Stimulated activated CD8-positive, alpha-beta memory T cell treated with anti-CD3 and anti-CD28 coated beads, Interleukin-15, amount 100 ng/mL, for 24 hours (primary cell): ENCODE measurements at regions not wholly inside any gene's neighbourhood (a gene's known extent, or its start where the extent isn't known, plus 50 kb on each side); places are given as distances from the start of the nearest gene placed in this dataset.

Experiments used
- DNase-seq: peaks from one replicate; pipeline ENCODE4 v3.0.0-alpha.2; 2020; ENCODE audit warnings: low read depth

DNA sequence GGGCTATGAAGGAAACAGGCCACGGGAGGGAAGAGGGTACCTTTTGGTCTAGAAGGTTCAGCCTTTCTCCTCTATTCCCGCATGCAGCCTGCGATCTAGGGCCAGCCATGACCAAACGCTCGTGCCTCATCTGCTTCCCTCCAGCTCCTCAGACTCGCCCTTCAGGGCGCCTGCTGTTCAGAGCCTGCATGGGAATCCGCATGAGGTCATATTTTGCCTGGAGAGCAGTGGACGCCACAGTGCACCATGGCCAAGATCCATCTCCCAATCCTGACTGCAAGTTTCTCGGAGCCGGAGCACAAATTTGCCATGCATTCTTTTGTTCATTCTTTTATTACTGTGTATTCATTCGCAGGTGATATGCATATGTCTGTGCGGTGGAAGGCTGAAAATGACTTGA, 608.1 kb downstream of the QKI start:
- no peak for DNase-seq

DNA sequence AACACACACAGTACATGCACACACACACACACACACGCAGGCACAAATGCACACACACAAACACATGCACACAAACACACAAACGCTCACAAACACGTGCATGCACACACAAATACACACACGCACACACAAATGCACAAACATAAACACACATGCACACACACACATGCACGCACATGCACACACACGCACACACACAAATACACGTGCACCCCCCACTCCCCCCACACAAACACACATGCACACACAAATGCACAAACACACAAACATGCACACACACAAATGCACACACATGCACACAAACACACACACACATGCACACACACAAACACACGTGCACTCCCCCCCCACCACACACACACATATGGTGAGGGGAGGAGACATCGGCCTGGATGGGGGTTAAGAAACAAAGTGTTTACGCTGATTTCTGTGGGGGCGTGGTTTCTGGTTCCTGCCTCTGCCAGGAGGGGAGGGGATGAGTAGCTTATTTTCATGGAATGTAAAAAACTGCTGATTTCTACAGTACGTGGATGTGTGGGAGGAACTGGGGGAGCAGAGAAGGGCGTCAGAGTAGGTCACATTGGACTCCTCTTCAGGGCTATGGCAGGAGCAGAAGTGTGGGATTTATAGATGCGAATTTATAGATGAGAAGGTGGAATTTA, 607.2 kb downstream of the QKI start:
- DNase-seq: no peak

DNA sequence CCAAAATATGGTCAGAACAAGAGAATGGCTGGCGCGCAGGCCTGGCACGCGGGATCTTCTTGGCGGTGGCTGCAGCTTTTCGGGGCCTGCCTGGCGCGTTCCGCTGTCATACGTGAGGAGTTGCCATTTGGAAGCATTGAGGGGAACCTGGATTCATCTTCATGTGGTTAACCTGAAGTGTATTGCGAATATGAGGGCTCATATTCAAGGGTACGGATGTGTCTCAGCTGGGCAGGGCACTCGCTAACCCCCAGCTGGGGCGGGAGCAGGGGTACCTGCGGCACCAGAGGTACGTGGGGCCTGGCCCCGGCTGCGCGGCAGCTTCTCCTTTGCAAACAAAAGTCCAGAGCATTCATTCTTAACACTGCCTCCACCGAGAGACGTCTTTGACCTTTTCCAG, 605.6 kb downstream of the QKI start:
- no peak for DNase-seq

DNA sequence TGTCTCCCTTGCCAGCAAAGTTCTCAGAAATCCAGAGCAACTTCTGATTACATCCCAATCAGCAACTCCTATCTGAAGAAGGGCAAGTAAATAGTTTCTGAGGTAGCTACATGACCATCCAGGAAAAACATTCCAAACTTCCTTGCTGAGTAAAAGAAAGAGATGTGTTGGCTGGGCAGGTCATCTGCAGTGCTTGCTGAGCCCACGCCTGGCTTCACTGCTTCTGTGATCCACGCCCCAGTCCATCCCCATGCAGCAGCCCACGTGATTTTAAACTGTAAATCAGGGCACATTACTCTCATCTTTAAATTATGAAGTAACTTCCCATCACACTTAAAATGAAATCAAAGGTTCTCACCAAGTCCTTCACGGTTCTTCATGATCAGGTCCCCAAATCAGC, 603.6 kb downstream of the QKI start:
- DNase-seq: no peak

DNA sequence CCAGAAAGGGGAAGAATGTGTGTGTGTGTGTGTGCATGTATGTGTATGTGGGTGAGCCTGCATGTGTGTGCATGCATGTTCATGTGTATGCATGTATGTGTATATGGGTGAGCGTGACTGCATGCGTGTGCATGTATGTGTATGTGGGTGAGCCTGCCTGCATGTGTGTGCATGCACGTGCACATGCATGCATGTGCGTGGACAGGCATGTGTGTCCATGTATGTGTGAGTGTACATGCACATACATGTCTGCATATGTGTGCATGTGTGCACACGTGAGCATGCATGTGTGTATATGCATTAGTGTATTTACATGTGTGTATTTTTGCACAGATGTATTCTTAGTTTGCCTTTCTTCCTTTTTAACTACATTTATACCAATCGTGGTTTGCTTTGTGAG, 601.5 kb downstream of the QKI start:
- DNase-seq: no peak

DNA sequence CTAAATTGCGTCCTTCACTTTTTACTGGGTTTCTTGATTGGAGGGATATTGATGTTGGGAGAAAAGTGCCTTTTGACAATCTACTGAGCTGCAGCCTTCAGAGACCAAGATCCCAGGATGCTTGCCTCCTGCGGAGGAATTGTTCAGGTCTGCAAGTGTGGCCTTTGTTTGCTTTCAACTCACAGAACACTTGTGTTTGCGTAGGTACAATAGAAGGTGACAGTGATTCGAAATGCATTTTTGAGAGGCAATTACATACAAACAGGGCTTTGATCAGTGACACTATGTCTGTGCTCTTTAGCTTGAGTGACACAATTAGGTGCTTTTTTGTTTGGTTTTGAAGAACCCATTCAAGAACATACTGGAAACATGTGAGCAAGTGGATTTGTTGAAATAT, 600.6 kb downstream of the QKI start:
- DNase-seq: no peak

DNA sequence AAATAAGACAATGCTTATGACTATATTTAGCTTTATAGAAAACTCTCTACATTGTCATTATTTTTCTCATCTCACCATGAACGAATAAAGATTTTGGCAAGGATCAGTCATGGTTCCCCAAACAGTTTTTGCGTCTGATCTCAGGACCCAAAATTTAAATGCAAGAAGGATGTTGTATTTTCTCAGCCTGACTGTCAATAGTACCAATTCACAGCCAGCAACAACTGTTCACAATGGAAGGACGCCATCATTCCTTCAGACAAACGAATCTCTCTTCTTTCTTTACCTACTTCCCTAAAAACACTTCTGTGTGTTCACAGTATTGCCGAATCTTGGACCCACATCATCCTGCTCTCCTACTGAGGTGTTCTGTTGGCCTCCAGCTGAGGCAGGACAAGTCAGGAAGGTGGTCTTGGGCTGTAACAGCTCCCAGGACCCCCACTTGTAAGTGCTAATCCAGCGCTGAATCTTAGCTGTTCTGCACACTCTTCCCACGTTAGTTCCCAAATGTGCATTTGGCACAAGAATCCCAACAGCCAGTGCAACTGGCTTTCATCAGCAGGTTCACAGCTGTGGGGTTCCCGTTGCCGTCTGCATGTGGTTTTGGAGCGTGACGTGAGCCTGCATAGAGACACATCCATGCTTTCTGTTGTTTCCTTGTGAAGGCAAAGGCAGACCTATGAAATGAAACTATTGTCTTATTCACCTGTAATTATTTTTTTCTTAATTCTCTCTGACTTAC, 600.0 kb downstream of the QKI start:
- DNase-seq: no peak

DNA sequence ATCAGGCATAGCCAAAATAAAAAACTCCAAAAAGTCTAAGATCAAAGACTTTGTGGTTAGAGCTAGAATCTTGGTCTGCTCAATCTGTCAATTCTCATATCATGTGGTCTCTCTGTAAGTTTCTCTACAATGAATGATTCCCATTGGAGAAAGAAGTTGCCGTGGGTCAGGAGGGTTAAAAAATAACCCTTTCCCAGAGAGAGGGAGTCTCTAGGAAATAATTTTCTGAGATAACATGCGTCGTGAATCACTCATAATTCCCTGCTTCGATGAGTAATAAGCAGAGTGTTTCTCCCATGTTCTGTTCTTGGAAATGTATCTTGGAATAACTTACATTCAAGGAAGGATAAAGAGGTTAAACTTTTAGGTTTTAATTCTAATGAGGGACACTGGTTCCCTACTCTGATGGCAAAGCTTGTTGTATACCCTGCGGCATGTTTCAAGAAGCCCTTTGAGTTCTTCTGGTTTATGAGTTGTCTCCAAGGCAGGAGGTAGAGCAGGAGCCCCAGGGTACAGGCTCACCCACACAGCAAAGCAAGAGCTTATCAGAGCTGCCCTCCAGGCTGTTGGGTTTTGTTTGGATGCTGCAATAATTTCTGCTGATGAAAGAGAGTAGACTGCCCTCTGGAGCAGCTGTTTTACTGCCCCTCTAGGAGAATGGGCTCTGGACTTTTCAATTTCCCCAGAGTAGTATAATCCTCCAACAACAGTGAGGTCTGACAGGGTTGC, 599.1 kb downstream of the QKI start:
- no peak for DNase-seq

DNA sequence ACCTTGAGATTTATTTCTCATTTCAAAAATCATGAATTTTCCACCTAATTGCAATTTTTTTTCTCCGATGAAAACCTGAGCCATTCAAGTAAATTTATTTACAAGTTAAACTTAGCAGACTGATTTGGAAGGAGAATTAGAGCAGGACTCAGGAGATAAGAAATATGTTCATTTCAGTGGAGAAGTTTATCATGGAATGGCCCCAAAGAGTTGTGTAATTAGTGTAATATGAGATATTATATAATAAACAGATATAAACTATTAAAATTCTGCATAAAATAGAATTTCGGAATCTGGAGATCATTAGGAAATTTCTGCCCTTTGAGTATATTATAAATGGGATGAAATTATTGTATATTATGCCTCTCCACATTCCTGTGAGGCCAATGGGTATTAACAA, 596.8 kb downstream of the QKI start:
- no peak for DNase-seq

DNA sequence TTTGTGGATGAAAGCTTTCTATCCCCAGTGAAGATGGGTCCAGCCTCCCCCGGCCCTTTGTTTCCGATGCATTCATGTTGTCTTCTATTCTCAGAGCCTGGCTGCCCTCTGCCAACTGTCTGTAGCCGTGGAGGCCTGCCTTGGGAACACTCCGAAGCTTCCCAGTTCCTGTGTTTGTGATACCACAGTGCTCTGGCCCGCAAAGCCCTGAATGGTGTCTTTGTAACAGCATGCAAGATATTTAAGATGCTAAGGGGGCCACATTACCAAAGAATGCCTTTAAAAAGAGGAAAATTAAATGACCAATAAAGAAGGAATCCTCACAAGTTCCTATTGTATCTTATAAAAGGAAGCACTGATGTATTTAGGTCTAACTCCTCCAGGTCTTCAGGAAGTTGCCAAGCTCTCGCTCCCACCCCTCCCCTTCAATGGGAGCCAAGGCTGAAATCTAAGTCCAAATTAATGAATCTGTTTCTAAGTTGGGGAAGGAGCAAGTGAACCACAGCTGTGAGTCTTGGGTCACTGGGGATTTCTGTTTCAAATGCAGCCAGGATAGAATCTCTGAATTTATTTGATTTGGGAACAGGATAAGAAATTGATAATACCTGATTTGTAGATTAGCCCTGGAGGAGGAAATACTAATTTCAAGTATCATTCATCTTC, 596.1 kb downstream of the QKI start:
- no peak for DNase-seq

DNA sequence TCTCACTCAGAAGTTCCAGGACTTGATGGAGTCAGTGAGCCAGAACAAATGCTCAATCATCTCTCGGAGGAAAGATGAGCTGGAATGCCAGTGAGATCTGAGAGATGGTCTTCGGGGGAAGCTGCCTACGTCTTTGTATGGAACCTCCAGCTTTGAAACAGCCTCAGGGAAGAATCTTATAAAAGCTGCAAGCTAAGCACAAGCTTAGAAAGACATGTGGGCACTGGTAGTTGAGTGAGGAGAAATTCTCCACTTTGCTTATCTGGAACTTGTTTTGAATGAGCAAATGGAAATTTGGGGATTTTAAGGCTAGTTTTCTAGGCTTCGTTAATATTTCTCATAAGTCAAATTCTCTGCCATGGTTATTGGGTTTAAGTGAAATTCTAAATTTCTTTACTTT, 594.4 kb downstream of the QKI start:
- no peak for DNase-seq

DNA sequence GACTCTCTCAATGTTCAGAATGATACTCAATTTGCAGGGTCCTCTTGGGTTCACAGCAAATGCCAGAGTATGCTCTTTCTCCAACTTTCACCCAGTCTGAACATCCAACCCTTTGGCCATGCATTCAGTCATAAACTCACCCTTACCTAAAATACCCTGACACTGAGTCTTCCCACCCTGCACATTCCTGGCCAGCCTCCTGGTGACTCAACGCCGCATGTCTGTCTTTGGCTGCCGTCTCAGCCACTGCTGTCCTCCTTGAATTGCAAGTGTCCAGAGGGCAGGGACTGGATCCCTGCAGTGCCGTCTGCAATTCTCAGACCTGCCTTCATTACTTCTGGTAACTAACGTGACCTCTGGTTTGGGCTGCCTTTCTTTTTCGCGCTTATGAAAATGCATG, 593.4 kb downstream of the QKI start:
- DNase-seq: no peak

DNA sequence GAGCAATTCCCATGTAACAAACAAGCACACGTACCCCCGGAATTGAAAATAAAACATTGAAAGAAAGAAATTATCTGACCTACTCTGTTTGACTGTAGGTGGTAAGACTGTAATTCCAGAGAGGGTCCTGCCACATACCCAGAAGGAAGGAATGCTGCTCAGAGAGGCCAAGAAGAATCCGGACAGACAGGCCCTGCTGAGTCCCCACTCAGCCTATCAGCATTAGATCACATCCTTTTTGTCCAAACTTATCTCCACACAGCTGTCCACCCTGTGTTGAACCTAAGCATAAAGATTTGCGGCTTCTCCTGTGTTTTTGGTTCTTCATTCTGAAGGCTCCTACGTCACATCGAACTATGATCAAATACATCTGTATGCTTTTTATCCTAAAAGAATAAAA, 591.9 kb downstream of the QKI start:
- no peak for DNase-seq

DNA sequence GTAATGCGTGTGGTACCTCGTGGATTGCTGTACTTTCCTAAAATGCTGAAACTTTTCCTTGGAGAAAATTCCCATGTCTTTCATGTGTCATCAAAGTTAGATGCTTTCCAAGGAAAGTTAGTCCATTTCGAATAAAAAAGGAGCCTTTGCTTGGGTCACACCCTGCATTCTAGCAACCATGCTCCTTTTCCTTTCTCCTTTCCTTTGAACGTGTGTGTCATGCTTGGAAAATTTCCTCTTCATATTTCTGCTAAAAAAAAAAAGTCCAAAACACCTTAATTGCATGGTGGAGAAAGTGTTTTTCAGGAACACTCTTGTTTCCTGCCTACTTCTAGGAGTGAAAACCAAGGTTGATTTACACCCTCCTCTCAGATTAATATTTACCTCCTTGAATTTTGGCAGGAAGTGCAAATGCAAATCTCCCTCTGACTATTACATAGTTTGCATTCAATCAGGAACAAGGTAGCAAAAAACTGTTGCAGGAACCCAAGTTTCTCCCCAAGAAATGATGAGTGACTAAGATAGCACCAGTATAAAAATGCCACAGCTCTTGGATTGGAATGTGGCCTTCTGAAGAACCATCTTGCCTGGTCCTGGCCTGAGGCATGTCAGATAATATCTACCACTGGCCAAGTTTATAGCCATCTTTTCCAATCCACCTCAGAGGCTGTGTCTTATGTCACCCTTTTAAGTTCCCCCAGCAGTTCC, 590.6 kb downstream of the QKI start:
- no peak for DNase-seq

DNA sequence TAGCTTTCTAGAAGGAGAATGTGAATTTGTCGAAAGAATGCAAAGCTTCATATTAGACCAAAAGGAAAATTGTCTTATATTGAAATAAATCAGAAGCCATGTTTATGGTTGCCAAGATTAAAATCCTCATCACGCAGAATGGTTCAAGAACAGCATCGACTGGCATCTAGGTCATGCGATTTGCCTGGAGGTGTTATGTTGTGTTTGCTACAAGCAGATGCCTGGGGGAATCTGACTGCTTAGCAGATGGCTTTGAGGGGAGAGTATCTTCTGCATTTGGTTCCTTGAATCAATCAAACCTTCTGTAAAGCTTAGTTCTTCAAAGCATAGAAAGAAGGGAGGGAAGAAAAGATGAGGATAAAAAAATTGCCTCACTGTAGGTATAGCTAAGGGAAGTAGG, 585.8 kb downstream of the QKI start:
- DNase-seq: no peak

DNA sequence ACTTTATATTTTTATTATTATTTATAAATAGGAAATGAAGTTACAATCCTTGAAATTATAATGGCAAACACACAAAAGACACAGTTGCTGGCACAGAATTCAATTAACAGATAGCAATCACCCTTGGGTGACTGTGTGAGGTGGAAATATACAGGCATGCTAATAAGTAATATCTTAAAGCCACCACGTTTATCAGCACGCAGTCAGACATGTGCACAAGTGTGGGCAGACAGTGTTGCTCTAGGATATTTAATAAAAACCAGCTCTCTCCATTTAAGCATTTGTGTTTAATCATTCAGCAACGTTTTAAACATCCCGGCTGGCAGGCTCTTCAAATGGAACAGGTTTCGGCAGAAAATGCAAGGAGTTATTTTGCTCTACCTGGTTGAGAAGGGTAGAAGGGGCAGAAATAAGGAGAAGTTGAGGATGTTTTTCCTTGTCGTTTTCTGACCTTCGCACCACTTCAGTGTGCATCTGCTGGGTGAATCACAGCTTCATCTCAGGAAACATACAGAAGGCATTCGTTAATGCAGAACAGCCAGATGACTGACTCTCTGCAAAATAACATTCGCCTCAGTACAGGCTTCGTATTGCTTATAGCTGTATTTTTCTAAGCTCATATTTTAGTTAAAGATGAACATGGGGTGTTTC, 585.1 kb downstream of the QKI start:
- DNase-seq: no peak

DNA sequence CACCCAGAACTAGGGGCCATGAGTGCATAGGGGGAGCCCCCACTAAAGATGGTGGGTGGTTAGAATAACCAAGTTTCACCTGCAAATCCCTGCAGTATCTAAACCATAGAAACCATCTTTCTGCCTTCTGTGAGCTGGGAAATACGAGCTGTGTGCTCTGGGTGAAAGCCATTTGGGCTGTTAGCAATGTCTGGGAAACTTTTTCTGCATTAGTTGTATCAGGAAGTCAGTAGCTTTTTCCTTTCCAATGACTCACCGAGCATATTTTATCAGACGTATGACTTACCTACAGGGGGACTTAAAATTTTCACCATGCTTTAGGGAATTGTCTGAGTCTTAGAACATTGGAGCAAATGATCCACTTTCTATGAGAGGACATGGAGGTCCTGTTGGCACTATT, 584.0 kb downstream of the QKI start:
- DNase-seq: no peak

DNA sequence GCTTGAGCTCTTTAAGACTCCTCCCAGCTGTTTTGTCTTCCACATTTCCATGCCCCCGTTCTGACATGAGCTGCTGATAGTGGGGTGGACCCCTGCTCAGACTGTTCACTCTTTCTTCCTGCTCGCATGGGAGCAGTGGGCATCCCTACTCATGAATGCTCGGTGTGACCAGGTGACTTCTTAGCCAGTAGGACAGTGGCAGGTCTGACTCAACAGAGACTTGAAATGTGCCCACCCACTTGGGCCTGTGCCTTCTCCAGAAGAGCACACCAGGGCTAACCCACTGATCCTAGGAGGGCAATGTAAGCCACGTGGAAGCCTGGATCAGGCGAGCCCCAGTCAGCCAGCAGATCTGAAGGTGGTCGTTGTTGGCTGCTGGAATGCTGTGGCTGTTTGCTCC, 582.0 kb downstream of the QKI start:
- no peak for DNase-seq

DNA sequence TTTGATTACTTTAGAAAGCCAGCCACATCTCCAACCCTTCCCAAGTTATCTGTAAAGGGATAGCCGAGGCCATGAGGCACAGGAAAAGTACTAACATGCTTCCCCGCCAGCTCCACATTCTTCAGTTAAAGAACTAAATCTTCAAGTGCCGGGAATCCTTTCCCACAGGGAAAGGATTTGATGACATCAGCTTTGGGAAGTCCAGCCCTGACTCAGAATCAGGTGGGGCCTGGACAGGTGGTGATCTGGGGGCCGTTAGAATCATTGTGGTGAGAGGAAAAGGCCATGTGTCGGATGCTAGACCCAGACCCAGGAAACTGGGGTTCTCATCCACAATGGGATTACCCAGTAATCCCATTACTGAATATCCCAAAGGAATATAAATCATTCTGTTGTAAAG, 580.0 kb downstream of the QKI start:
- no peak for DNase-seq

DNA sequence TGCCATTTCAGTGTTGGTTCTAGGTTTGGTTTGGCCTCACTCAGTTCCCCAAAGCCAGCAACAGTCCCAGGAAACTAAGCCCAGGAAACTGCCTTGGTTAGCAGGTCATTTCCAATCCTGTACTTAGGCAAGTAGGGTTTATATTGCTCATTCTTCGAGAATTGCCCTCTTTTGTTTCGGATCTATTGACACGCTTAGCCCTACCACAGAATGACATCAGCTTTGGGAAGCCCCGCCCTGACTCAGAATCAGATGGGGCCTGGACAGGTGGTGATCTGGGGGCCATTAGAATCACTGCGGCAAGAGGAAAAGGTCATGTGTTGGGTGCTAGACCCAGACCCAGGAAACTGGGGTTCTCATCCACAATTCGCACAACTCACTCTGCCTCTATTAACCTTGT, 578.2 kb downstream of the QKI start:
- DNase-seq: no peak

DNA sequence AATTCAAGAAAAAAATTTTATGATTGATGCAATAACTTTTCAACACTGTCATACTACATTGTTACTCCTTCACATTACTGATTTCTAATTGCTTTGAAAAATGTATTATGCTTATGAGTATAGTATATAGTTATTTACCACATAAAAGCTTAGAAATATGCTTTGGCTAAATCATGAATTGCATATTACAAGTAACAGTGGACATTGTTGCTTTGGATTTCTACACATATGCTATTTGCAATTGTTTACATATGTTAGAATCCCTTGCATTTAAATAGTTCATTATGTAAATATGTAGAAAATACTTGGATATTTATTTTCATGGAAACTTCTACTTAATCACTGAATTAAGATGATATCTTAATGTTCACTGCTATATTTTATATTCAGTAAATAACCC, 577.5 kb downstream of the QKI start:
- no peak for DNase-seq

DNA sequence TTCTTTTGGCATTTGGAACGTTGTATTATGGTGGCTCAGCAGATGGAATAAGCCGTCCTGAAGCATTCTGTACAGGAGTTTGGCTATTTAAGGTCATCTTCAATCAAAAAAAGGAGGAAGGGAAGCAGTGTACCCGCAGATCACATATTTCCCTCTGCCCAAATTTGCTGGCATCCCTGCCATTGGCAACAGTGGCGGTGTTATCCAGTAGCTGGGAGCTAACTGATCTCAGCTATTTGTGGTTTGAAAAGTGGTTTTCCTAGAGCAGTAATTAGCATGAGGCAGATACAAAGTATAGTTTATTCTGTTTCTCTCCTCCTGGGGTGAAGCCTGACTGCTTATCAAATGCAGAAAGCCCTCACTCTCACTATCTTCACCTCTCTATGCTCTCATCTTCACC, 576.8 kb downstream of the QKI start:
- no peak for DNase-seq
